HL-60 (cell line): ENCODE measurements at regions not wholly inside any gene's neighbourhood (a gene's known extent, or its start where the extent isn't known, plus 50 kb on each side); places are given as distances from the start of the nearest gene placed in this dataset.

Source experiments
- DNase-seq, 2 experiments: peaks; one replicate each; pipeline ENCODE4 v3.0.0-alpha.2; 2010 to 2020; ENCODE audit warnings: low read depth in 1 of 2, low spot score in 1 of 2
- H3K27ac ChIP-seq: fragments of 250-450 bp; sonication (Bioruptor Pico); replicated peaks from 2 replicates; pipeline ENCODE4 v1.5.1; 2020; ENCODE audit warnings: mild to moderate bottlenecking, moderate library complexity
- H3K27me3 ChIP-seq: fragments of 250-450 bp; sonication (Bioruptor Pico); 2 replicates; pipeline ENCODE4 v1.5.1; 2021; ENCODE audit warnings: mild to moderate bottlenecking, moderate library complexity; ENCODE audit not compliant: insufficient read depth, poor library complexity, severe bottlenecking
- H3K4me3 ChIP-seq: replicated peaks from 2 replicates; pipeline ENCODE4 v1.5.1; 2011; ENCODE audit warnings: mild to moderate bottlenecking, control low read depth, low read length; ENCODE audit not compliant: insufficient read depth
- CTCF ChIP-seq: IDR thresholded peaks from one replicate; pipeline ENCODE4 v1.5.1; 2011; ENCODE audit warnings: low read length, control low read depth, inconsistent platforms; ENCODE audit not compliant: insufficient read depth
- GABPA ChIP-seq: IDR thresholded peaks from 2 replicates; pipeline ENCODE4 v1.6.1; 2012; ENCODE audit warnings: low read depth
- POLR2AphosphoS5 ChIP-seq: IDR thresholded peaks from 2 replicates; pipeline ENCODE4 v1.6.1; 2012; ENCODE audit warnings: low read depth
- REST ChIP-seq: IDR thresholded peaks from 2 replicates; pipeline ENCODE4 v1.6.1; 2012; ENCODE audit warnings: low read depth; ENCODE audit not compliant: insufficient replicate concordance
- SPI1 ChIP-seq: IDR thresholded peaks from 2 replicates; pipeline ENCODE4 v1.6.1; 2012; ENCODE audit warnings: low read depth, mild to moderate bottlenecking, borderline replicate concordance

GRCh38 chr20:51220293-51220706 lies 197.4 kb upstream of the KCNG1 start:
- no peak overlapping the region for H3K4me3 ChIP-seq
- no peak for TF ChIP-seq GABPA
- peak; percentile 70 for TF ChIP-seq CTCF
- TF ChIP-seq SPI1 = no peak
- TF ChIP-seq POLR2AphosphoS5 = no peak
- peak in 1 of 2 experiments; percentile 19 for DNase-seq
- no peak overlapping the region for H3K27ac ChIP-seq
- no peaks in the 10 kb centered on the region for H3K27me3 ChIP-seq

- H3K4me3 ChIP-seq = no peak overlapping the region
- no peaks in the 10 kb centered on the region for H3K27me3 ChIP-seq
- no peak for DNase-seq
- no peak overlapping the region for H3K27ac ChIP-seq
- TF ChIP-seq POLR2AphosphoS5 = no peak
- no peak for TF ChIP-seq CTCF
- TF ChIP-seq GABPA = no peak
- no peak for TF ChIP-seq REST
- no peak for TF ChIP-seq SPI1
Measured at GRCh38 chr20:51219544-51219943, 196.6 kb upstream of the KCNG1 start.

GRCh38 chr20:51218603-51219002 lies 195.7 kb upstream of the KCNG1 start:
- DNase-seq = no peak
- H3K27ac ChIP-seq = no peak overlapping the region
- no peak overlapping the region for H3K4me3 ChIP-seq
- H3K27me3 ChIP-seq = no peaks in the 10 kb centered on the region
- no peak for TF ChIP-seq SPI1
- TF ChIP-seq POLR2AphosphoS5 = no peak
- TF ChIP-seq REST = no peak
- TF ChIP-seq CTCF = no peak
- TF ChIP-seq GABPA = no peak

- Histone ChIP-seq H3K27me3 (no peaks in the 10 kb centered on the region), H3K27ac (no peak overlapping the region), H3K4me3 (no peak overlapping the region)
- no peak for DNase-seq
- TF ChIP-seq CTCF (no peak), SPI1 (no peak), POLR2AphosphoS5 (no peak)
Measured at GRCh38 chr20:51217347-51218045, 194.6 kb upstream of the KCNG1 start.
